ENCODE measurements at regions not wholly inside any gene's neighbourhood (a gene's known extent, or its start where the extent isn't known, plus 50 kb on each side); places are given as distances from the start of the nearest gene placed in this dataset.

GRCh38 chr7:26478550-26478949, 186.9 kb downstream of the SNX10 start:
- Histone ChIP-seq H3K36me3 (ENCODE audit: control insufficient read depth, insufficient read depth, low read length) (no peaks in the 10 kb centered on the region), H3K4me2 (ENCODE audit: extremely low read depth, insufficient read depth, low read length) (no peak overlapping the region), H3K79me2 (ENCODE audit: control insufficient read depth, insufficient read depth, low read length) (no peaks in the 10 kb centered on the region), H3K27ac (ENCODE audit: insufficient read depth, low read length) (no peak overlapping the region), H3K4me3 (replicated peaks in 1 of 4; ENCODE audit: control extremely low read depth in 1 of 4, insufficient read depth in 1 of 4, low read depth in 3 of 4, low read length in 4 of 4) (no peak overlapping the region), H3K9ac (ENCODE audit: insufficient read depth, low read length) (no peak overlapping the region), H3K9me3 (ENCODE audit: control insufficient read depth, insufficient read depth, low read depth, low read length) (no peaks in the 10 kb centered on the region), H2AFZ (ENCODE audit: low read length) (no peak overlapping the region), H3K27me3 (ENCODE audit: control insufficient read depth, insufficient read depth, low read length) (no peaks in the 10 kb centered on the region), H4K20me1 (ENCODE audit: control insufficient read depth, extremely low read depth, insufficient read depth, low read length) (no peaks in the 10 kb centered on the region), H3K4me1 (ENCODE audit: control insufficient read depth, extremely low read depth, insufficient read depth, low read length) (no peaks in the 10 kb centered on the region)
- TF ChIP-seq, protein P1, sequence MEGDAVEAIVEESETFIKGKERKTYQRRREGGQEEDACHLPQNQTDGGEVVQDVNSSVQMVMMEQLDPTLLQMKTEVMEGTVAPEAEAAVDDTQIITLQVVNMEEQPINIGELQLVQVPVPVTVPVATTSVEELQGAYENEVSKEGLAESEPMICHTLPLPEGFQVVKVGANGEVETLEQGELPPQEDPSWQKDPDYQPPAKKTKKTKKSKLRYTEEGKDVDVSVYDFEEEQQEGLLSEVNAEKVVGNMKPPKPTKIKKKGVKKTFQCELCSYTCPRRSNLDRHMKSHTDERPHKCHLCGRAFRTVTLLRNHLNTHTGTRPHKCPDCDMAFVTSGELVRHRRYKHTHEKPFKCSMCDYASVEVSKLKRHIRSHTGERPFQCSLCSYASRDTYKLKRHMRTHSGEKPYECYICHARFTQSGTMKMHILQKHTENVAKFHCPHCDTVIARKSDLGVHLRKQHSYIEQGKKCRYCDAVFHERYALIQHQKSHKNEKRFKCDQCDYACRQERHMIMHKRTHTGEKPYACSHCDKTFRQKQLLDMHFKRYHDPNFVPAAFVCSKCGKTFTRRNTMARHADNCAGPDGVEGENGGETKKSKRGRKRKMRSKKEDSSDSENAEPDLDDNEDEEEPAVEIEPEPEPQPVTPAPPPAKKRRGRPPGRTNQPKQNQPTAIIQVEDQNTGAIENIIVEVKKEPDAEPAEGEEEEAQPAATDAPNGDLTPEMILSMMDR (conservative IDR thresholded peaks at IDR 0.05 in 1 of 2, IDR thresholded peaks at IDR 0.05 in 1 of 2; ENCODE audit: low read depth in 1 of 2, low read length in 2 of 2), result no peak
- TF ChIP-seq EZH2 (IDR thresholded peaks at IDR 0.05; ENCODE audit: low read length, missing control alignments), result no peak
- DNase-seq (ENCODE audit: low read depth in 2 of 2), result no peak

GRCh38 chr7:26479581-26479980, 187.9 kb downstream of the SNX10 start:
- H3K4me2 ChIP-seq (ENCODE audit: extremely low read depth, insufficient read depth, low read length), result no peak overlapping the region
- H3K36me3 ChIP-seq (ENCODE audit: control insufficient read depth, insufficient read depth, low read length), result no peaks in the 10 kb centered on the region
- H2AFZ ChIP-seq (ENCODE audit: low read length), result no peak overlapping the region
- no peaks in the 10 kb centered on the region for H3K79me2 ChIP-seq (ENCODE audit: control insufficient read depth, insufficient read depth, low read length)
- no peaks in the 10 kb centered on the region for H3K9me3 ChIP-seq (ENCODE audit: control insufficient read depth, insufficient read depth, low read depth, low read length)
- H4K20me1 ChIP-seq (ENCODE audit: control insufficient read depth, extremely low read depth, insufficient read depth, low read length), result no peaks in the 10 kb centered on the region
- no peak overlapping the region for H3K4me3 ChIP-seq (replicated peaks in 1 of 4; ENCODE audit: control extremely low read depth in 1 of 4, insufficient read depth in 1 of 4, low read depth in 3 of 4, low read length in 4 of 4)
- no peak overlapping the region for H3K9ac ChIP-seq (ENCODE audit: insufficient read depth, low read length)
- H3K27me3 ChIP-seq (ENCODE audit: control insufficient read depth, insufficient read depth, low read length), result no peaks in the 10 kb centered on the region
- H3K27ac ChIP-seq (ENCODE audit: insufficient read depth, low read length), result no peak overlapping the region
- no peaks in the 10 kb centered on the region for H3K4me1 ChIP-seq (ENCODE audit: control insufficient read depth, extremely low read depth, insufficient read depth, low read length)
- no peak for DNase-seq (ENCODE audit: low read depth in 2 of 2)
- TF ChIP-seq EZH2 (IDR thresholded peaks at IDR 0.05; ENCODE audit: low read length, missing control alignments), result no peak
- TF ChIP-seq, protein P1 (conservative IDR thresholded peaks at IDR 0.05 in 1 of 2, IDR thresholded peaks at IDR 0.05 in 1 of 2; ENCODE audit: low read depth in 1 of 2, low read length in 2 of 2), result no peak

- Histone ChIP-seq H3K4me2 (ENCODE audit: extremely low read depth, insufficient read depth, low read length) (no peak overlapping the region), H3K4me3 (replicated peaks in 1 of 4; ENCODE audit: control extremely low read depth in 1 of 4, insufficient read depth in 1 of 4, low read depth in 3 of 4, low read length in 4 of 4) (no peak overlapping the region), H2AFZ (ENCODE audit: low read length) (no peak overlapping the region), H3K4me1 (ENCODE audit: control insufficient read depth, extremely low read depth, insufficient read depth, low read length) (no peaks in the 10 kb centered on the region), H3K27ac (ENCODE audit: insufficient read depth, low read length) (no peak overlapping the region), H3K9ac (ENCODE audit: insufficient read depth, low read length) (no peak overlapping the region), H3K79me2 (ENCODE audit: control insufficient read depth, insufficient read depth, low read length) (no peaks in the 10 kb centered on the region), H3K27me3 (ENCODE audit: control insufficient read depth, insufficient read depth, low read length) (no peaks in the 10 kb centered on the region), H4K20me1 (ENCODE audit: control insufficient read depth, extremely low read depth, insufficient read depth, low read length) (no peaks in the 10 kb centered on the region), H3K9me3 (ENCODE audit: control insufficient read depth, insufficient read depth, low read depth, low read length) (no peaks in the 10 kb centered on the region), H3K36me3 (ENCODE audit: control insufficient read depth, insufficient read depth, low read length) (no peaks in the 10 kb centered on the region)
- no peak for DNase-seq (ENCODE audit: low read depth in 2 of 2)
- no peak for TF ChIP-seq EZH2 (IDR thresholded peaks at IDR 0.05; ENCODE audit: low read length, missing control alignments)
- TF ChIP-seq, protein P1 (conservative IDR thresholded peaks at IDR 0.05 in 1 of 2, IDR thresholded peaks at IDR 0.05 in 1 of 2; ENCODE audit: low read depth in 1 of 2, low read length in 2 of 2), result no peak
Observed at GRCh38 chr7:26480156-26480555, 188.5 kb downstream of the SNX10 start.
